Adrenal gland (tissue), 9 donors: ENCODE measurements at regions not wholly inside any gene's neighbourhood (a gene's known extent, or its start where the extent isn't known, plus 50 kb on each side); places are given as distances from the start of the nearest gene placed in this dataset.

ENCODE experiments used
- DNase-seq, 7 donors: peaks; one replicate each; pipeline ENCODE4 v3.0.0-alpha.2; 2019 to 2020
- H3K27ac ChIP-seq, 5 donors: fragments of 200-600 bp; sonication (generic) in 4 of 5; 1 replicate in 3 of 5; 2 replicates in 2 of 5; pipeline versions ENCODE4 v1.5.1 to v1.8.0; 2016 to 2020; ENCODE audit warnings: mild to moderate bottlenecking in 1 of 5
- H3K27me3 ChIP-seq: fragments of 200-600 bp; 2 replicates; pipeline ENCODE4 v1.8.0; 2021
- H3K36me3 ChIP-seq, 2 donors: fragments of 200-600 bp; replicated peaks in 1 of 2; 1 replicate in 1 of 2; 2 replicates in 1 of 2; pipeline versions ENCODE4 v1.5.1 to v1.8.0; 2018 to 2022
- H3K4me1 ChIP-seq, 2 donors: fragments of 200-600 bp; replicated peaks in 1 of 2; 1 replicate in 1 of 2; 2 replicates in 1 of 2; pipeline versions ENCODE4 v1.5.1 to v1.8.0; 2018 to 2021
- H3K4me3 ChIP-seq, 4 donors: fragments of 200-600 bp; sonication (generic) in 3 of 4; one replicate each; pipeline ENCODE4 v1.5.1; 2016 to 2018
- H3K9me3 ChIP-seq, 3 donors: fragments of 200-600 bp; sonication (generic) in 1 of 3; replicated peaks in 1 of 3; 1 replicate in 2 of 3; 2 replicates in 1 of 3; pipeline versions ENCODE4 v1.5.1 to v1.8.0; 2016 to 2021
- POLR2A ChIP-seq, 2 donors: fragments of 450-650 bp; IDR thresholded peaks; one replicate each; pipeline ENCODE4 v1.6.1; 2017; ENCODE audit warnings: antibody characterized with exemption in 2 of 2, mild to moderate bottlenecking in 2 of 2, moderate library complexity in 1 of 2
- WGBS, 4 donors: extraction: QIAGEN DNeasy Blood & Tissue Kit in 2 of 4; methylation state at CpG; one replicate each; pipeline versions ENCODE4 v1.1.5 to v1.1.7; 2013 to 2017; 5-methylcytosine and 5-hydroxymethylcytosine counted together
- intact Hi-C, 2 donors: fragments of 100-400 bp; cut with DNase I; formaldehyde crosslinking; loops; one replicate each; pipeline versions ENCODE4 v1.14.1 to v1.15.0; 2022 to 2023
- TF ChIP-seq, protein P1 (sequence below), 6 experiments: fragments of 450-650 bp in 4 of 6; fragments of 200-600 bp in 2 of 6; sonication (generic) in 1 of 6; IDR thresholded peaks; 1 replicate in 5 of 6; 2 replicates in 1 of 6; pipeline versions ENCODE4 v1.5.1 to v1.8.0; 2016 to 2021; ENCODE audit warnings: antibody characterized with exemption in 6 of 6, mild to moderate bottlenecking in 2 of 6, moderate library complexity in 1 of 6
- donor health status: healthy with polysubstance abuse.
- donor health status: Bipolar disorder and iron deficiency.
- donor health status: DM: yes; HTN: yes; CAD: no.
- donor health status: DM: no; HTN: no; CAD: no.
- donor health status: DM: no; HTN: no; CAD: no.

GRCh38 chr7:9698375-9698774, 1265.0 kb downstream of the NXPH1 start:
- H3K9me3 ChIP-seq, result no peaks in the 10 kb centered on the region
- H3K36me3 ChIP-seq, result no peaks in the 10 kb centered on the region
- intact Hi-C loops, result no loop called here
- H3K27me3 ChIP-seq, result no peaks in the 10 kb centered on the region
- H3K4me3 ChIP-seq, result no peak overlapping the region
- TF ChIP-seq, protein P1, sequence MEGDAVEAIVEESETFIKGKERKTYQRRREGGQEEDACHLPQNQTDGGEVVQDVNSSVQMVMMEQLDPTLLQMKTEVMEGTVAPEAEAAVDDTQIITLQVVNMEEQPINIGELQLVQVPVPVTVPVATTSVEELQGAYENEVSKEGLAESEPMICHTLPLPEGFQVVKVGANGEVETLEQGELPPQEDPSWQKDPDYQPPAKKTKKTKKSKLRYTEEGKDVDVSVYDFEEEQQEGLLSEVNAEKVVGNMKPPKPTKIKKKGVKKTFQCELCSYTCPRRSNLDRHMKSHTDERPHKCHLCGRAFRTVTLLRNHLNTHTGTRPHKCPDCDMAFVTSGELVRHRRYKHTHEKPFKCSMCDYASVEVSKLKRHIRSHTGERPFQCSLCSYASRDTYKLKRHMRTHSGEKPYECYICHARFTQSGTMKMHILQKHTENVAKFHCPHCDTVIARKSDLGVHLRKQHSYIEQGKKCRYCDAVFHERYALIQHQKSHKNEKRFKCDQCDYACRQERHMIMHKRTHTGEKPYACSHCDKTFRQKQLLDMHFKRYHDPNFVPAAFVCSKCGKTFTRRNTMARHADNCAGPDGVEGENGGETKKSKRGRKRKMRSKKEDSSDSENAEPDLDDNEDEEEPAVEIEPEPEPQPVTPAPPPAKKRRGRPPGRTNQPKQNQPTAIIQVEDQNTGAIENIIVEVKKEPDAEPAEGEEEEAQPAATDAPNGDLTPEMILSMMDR (IDR thresholded peaks at IDR 0.05), result no peak
- no peak for TF ChIP-seq POLR2A (IDR thresholded peaks at IDR 0.05)
- H3K4me1 ChIP-seq, result no peaks in the 10 kb centered on the region
- no peak for DNase-seq
- no peak overlapping the region for H3K27ac ChIP-seq

DNA sequence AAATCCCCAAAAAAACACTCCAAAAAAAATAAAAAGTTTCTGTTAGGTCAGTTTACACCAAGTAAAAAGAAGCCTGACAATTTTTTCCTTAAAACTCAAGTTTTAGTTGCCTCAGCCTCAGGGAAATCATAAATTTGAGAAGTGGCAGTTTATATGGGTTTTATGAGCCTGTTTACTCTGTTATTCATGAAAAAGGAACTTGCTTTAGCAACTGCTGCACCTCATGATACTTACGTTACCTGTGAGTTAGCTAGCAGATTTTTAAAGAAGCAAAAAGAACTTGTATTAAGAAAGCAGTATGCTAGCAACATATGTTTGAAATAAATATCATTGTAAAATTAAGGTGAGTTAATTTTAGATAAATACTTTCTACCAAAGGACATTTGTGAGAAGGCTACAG, 1264.5 kb upstream of the PHF14 start:
- intact Hi-C loops, result no loop called here
- no peak for DNase-seq
- Histone ChIP-seq H3K27me3 (no peaks in the 10 kb centered on the region), H3K27ac (no peak overlapping the region), H3K36me3 (no peaks in the 10 kb centered on the region), H3K4me1 (no peaks in the 10 kb centered on the region), H3K4me3 (no peak overlapping the region), H3K9me3 (no peaks in the 10 kb centered on the region)
- TF ChIP-seq, protein P1 (IDR thresholded peaks at IDR 0.05), result no peak
- TF ChIP-seq POLR2A (IDR thresholded peaks at IDR 0.05), result no peak
- WGBS, 4 donors, result 71 to 81% (median 76%) methylated on average over 1 of the region's 1 CpG

- WGBS, 4 donors, result 61 to 76% (median 75%) methylated on average over 3 of the region's 3 CpGs
- DNase-seq, result no peak
- H3K36me3 ChIP-seq, result no peaks in the 10 kb centered on the region
- no peak overlapping the region for H3K27ac ChIP-seq
- intact Hi-C loops, result no loop called here
- no peak overlapping the region for H3K4me3 ChIP-seq
- H3K4me1 ChIP-seq, result no peaks in the 10 kb centered on the region
- no peak for TF ChIP-seq POLR2A (IDR thresholded peaks at IDR 0.05)
- TF ChIP-seq, protein P1 (IDR thresholded peaks at IDR 0.05), result no peak
- H3K9me3 ChIP-seq, result no peaks in the 10 kb centered on the region
- no peaks in the 10 kb centered on the region for H3K27me3 ChIP-seq
Observed at GRCh38 chr7:9711259-9711918, 1262.3 kb upstream of the PHF14 start.

GRCh38 chr7:9718071-9718661, 1255.5 kb upstream of the PHF14 start:
- Histone ChIP-seq H3K4me3 (no peak overlapping the region), H3K9me3 (no peaks in the 10 kb centered on the region), H3K27me3 (no peaks in the 10 kb centered on the region), H3K36me3 (no peaks in the 10 kb centered on the region), H3K4me1 (no peaks in the 10 kb centered on the region), H3K27ac (no peak overlapping the region)
- intact Hi-C loops, result no loop called here
- no peak for DNase-seq
- TF ChIP-seq, protein P1 (IDR thresholded peaks at IDR 0.05), result no peak
- no peak for TF ChIP-seq POLR2A (IDR thresholded peaks at IDR 0.05)
